NCI-H2196 (cell line): ENCODE measurements at regions not wholly inside any gene's neighbourhood (a gene's known extent, or its start where the extent isn't known, plus 50 kb on each side); places are given as distances from the start of the nearest gene placed in this dataset.

ENCODE experiments used
- DNase-seq: peaks from one replicate; lab custom pipeline; 2025; ENCODE audit not compliant: unreplicated experiment; lab: John Stamatoyannopoulos, UW

- no peak for DNase-seq
Measured at GRCh38 chr4:85250852-85251251, 224.1 kb upstream of the ARHGAP24 start.

GRCh38 chr4:85257817-85258370, 217.1 kb upstream of the ARHGAP24 start:
- DNase-seq: no peak

GRCh38 chr4:85260064-85260463, 214.9 kb upstream of the ARHGAP24 start:
- DNase-seq: no peak

GRCh38 chr4:85265234-85265633, 209.7 kb upstream of the ARHGAP24 start:
- DNase-seq: no peak

- no peak for DNase-seq
Measured at GRCh38 chr4:85268188-85268587, 206.8 kb upstream of the ARHGAP24 start.

GRCh38 chr4:85268961-85269360, 206.0 kb upstream of the ARHGAP24 start:
- DNase-seq: no peak

GRCh38 chr4:85274955-85275354, 200.0 kb upstream of the ARHGAP24 start:
- no peak for DNase-seq

- no peak for DNase-seq
Measured at GRCh38 chr4:85280963-85281362, 194.0 kb upstream of the ARHGAP24 start.

- no peak for DNase-seq
Measured at GRCh38 chr4:85291226-85291625, 183.7 kb upstream of the ARHGAP24 start.

GRCh38 chr4:85298037-85298436, 176.9 kb upstream of the ARHGAP24 start:
- no peak for DNase-seq

- no peak for DNase-seq
Measured at GRCh38 chr4:85302193-85302736, 172.7 kb upstream of the ARHGAP24 start.

GRCh38 chr4:85302756-85303155, 172.2 kb upstream of the ARHGAP24 start:
- DNase-seq: no peak

- DNase-seq: no peak
Measured at GRCh38 chr4:85318415-85318814, 156.5 kb upstream of the ARHGAP24 start.

- no peak for DNase-seq
Measured at GRCh38 chr4:85358831-85359230, 116.1 kb upstream of the ARHGAP24 start.

- DNase-seq: no peak
Measured at GRCh38 chr4:85362550-85362949, 112.4 kb upstream of the ARHGAP24 start.

- no peak for DNase-seq
Measured at GRCh38 chr4:85367815-85368214, 107.1 kb upstream of the ARHGAP24 start.

GRCh38 chr4:85368240-85368639, 106.7 kb upstream of the ARHGAP24 start:
- DNase-seq: no peak

GRCh38 chr4:85368932-85369331, 106.0 kb upstream of the ARHGAP24 start:
- no peak for DNase-seq

GRCh38 chr4:85369703-85370380, 105.1 kb upstream of the ARHGAP24 start:
- DNase-seq: no peak

- peak; percentile 15 for DNase-seq
Measured at GRCh38 chr4:85370400-85371032, 104.4 kb upstream of the ARHGAP24 start.

- DNase-seq: no peak
Measured at GRCh38 chr4:85372966-85373365, 102.0 kb upstream of the ARHGAP24 start.

GRCh38 chr4:85376285-85376684, 98.7 kb upstream of the ARHGAP24 start:
- DNase-seq: no peak
